Erythroblast (primary cell): ENCODE measurements at regions not wholly inside any gene's neighbourhood (a gene's known extent, or its start where the extent isn't known, plus 50 kb on each side); places are given as distances from the start of the nearest gene placed in this dataset.

Source experiments
- GATA1 ChIP-seq: IDR thresholded peaks from 2 replicates; pipeline ENCODE4 v1.6.1; 2011; ENCODE audit warnings: low read depth, mild to moderate bottlenecking, control low read depth, low read length, moderate library complexity
- POLR2A ChIP-seq: IDR thresholded peaks from 2 replicates; pipeline ENCODE4 v1.6.1; 2011; ENCODE audit warnings: mild to moderate bottlenecking, low read length

- no peak for TF ChIP-seq POLR2A
- no peak for TF ChIP-seq GATA1
Measured at GRCh38 chr10:3427950-3428354, 255.4 kb upstream of the PITRM1 start.
